GM23338 (cell line): ENCODE measurements at regions not wholly inside any gene's neighbourhood (a gene's known extent, or its start where the extent isn't known, plus 50 kb on each side); places are given as distances from the start of the nearest gene placed in this dataset.

Experiments
- CTCF ChIP-seq, 2 experiments: fragments of 200-600 bp in 1 of 2; sonication (generic) in 1 of 2; conservative IDR thresholded peaks; 2 replicates each; pipeline versions ENCODE4 v1.5.1 to v1.6.1; 2016 to 2017; ENCODE audit warnings: antibody characterized with exemption in 2 of 2, low read depth in 2 of 2, mild to moderate bottlenecking in 2 of 2, moderate library complexity in 1 of 2
- EZH2 ChIP-seq: fragments of 200-600 bp; sonication (generic); IDR thresholded peaks from one replicate; pipeline ENCODE4 v1.8.0; 2017; ENCODE audit warnings: antibody characterized with exemption, mild to moderate bottlenecking, low read depth; ENCODE audit not compliant: unreplicated experiment
- JUNB ChIP-seq: IDR thresholded peaks from one replicate; pipeline ENCODE4 v1.6.1; 2016; ENCODE audit warnings: antibody characterized with exemption; ENCODE audit not compliant: unreplicated experiment
- POLR2AphosphoS5 ChIP-seq: IDR thresholded peaks from 2 replicates; pipeline ENCODE4 v1.6.1; 2016; ENCODE audit warnings: antibody characterized with exemption, low read depth
- STAT1 ChIP-seq: IDR thresholded peaks from one replicate; pipeline ENCODE4 v1.6.1; 2016; ENCODE audit warnings: antibody characterized with exemption; ENCODE audit not compliant: unreplicated experiment
- ZNF331 ChIP-seq: fragments of 250-450 bp; sonication (Bioruptor Pico); IDR thresholded peaks from 2 replicates; pipeline ENCODE4 v1.5.0; 2020; ENCODE audit warnings: low read depth, mild to moderate bottlenecking, moderate library complexity
- TF ChIP-seq, protein P1 (sequence below): IDR thresholded peaks from one replicate; pipeline ENCODE4 v1.6.1; 2018; ENCODE audit warnings: antibody characterized with exemption; ENCODE audit not compliant: unreplicated experiment

DNA sequence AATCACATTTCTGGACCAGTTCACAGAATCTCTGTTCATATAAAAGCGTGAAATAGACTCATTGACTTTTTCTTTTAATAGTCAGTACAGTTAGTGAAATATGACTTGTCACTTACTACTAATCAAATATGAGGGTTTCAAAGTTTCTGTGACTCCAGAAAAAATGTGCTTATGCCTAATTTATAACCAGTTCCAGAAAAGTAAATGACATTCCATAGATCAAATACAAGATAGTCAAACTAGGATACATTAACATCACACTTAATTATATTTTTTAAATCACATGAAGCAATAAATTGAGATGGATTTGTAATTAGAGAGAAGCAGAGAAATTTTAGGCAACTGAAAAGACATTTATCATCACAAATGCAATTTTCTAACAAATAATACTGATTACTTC is 491.4 kb downstream of the KIF20B start:
- no peak for TF ChIP-seq CTCF (conservative IDR thresholded peaks at IDR 0.05; ENCODE audit: low read depth in 2 of 2)
- TF ChIP-seq JUNB, result no peak
- no peak for TF ChIP-seq POLR2AphosphoS5
- no peak for TF ChIP-seq EZH2
- no peak for TF ChIP-seq STAT1
- no peak for TF ChIP-seq ZNF331 (CRISPR knock-in tag)
- TF ChIP-seq, protein P1, sequence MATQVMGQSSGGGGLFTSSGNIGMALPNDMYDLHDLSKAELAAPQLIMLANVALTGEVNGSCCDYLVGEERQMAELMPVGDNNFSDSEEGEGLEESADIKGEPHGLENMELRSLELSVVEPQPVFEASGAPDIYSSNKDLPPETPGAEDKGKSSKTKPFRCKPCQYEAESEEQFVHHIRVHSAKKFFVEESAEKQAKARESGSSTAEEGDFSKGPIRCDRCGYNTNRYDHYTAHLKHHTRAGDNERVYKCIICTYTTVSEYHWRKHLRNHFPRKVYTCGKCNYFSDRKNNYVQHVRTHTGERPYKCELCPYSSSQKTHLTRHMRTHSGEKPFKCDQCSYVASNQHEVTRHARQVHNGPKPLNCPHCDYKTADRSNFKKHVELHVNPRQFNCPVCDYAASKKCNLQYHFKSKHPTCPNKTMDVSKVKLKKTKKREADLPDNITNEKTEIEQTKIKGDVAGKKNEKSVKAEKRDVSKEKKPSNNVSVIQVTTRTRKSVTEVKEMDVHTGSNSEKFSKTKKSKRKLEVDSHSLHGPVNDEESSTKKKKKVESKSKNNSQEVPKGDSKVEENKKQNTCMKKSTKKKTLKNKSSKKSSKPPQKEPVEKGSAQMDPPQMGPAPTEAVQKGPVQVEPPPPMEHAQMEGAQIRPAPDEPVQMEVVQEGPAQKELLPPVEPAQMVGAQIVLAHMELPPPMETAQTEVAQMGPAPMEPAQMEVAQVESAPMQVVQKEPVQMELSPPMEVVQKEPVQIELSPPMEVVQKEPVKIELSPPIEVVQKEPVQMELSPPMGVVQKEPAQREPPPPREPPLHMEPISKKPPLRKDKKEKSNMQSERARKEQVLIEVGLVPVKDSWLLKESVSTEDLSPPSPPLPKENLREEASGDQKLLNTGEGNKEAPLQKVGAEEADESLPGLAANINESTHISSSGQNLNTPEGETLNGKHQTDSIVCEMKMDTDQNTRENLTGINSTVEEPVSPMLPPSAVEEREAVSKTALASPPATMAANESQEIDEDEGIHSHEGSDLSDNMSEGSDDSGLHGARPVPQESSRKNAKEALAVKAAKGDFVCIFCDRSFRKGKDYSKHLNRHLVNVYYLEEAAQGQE, result no peak
